GM20000 (cell line): ENCODE measurements at regions not wholly inside any gene's neighbourhood (a gene's known extent, or its start where the extent isn't known, plus 50 kb on each side); places are given as distances from the start of the nearest gene placed in this dataset.

Experiments
- DNase-seq: peaks from one replicate; pipeline ENCODE4 v3.0.0; 2012; ENCODE audit warnings: low spot score
- CTCF ChIP-seq: IDR thresholded peaks from 2 replicates; pipeline ENCODE4 v1.5.1; 2012; ENCODE audit warnings: mild to moderate bottlenecking, control low read depth; ENCODE audit errors: extremely low read depth, missing control alignments

- TF ChIP-seq CTCF = no peak
- no peak for DNase-seq
Measured at GRCh38 chr7:94222516-94222915, 172.2 kb upstream of the COL1A2 start.

- TF ChIP-seq CTCF = no peak
- DNase-seq = peak; percentile 13
Measured at GRCh38 chr7:94223375-94224084, 171.2 kb upstream of the COL1A2 start.

GRCh38 chr7:94228223-94228622 lies 166.5 kb upstream of the COL1A2 start:
- no peak for DNase-seq

GRCh38 chr7:94228678-94229077 lies 166.0 kb upstream of the COL1A2 start:
- no peak for DNase-seq

More at GRCh38 chr7:94228223-94228622, 166.5 kb upstream of the COL1A2 start:
- TF ChIP-seq CTCF = no peak

GRCh38 chr7:94231305-94231704 lies 163.4 kb upstream of the COL1A2 start:
- TF ChIP-seq CTCF = no peak
- no peak for DNase-seq

More at GRCh38 chr7:94228678-94229077, 166.0 kb upstream of the COL1A2 start:
- no peak for TF ChIP-seq CTCF

GRCh38 chr7:94236960-94237359 lies 157.7 kb upstream of the COL1A2 start:
- TF ChIP-seq CTCF = no peak
- no peak for DNase-seq

- TF ChIP-seq CTCF = no peak
- DNase-seq = no peak
Measured at GRCh38 chr7:94237417-94237816, 157.3 kb upstream of the COL1A2 start.
